Lower leg skin (tissue), 4 donors: ENCODE measurements at regions not wholly inside any gene's neighbourhood (a gene's known extent, or its start where the extent isn't known, plus 50 kb on each side); places are given as distances from the start of the nearest gene placed in this dataset.
"Not testable (repeated sequence)": the region's sequence is repeated elsewhere in the genome, so short reads cannot be mapped to it uniquely, and the experiment has no call there.

Experiments used
- DNase-seq, 2 donors: peaks; one replicate each; pipeline ENCODE4 v3.0.0-alpha.2; 2019; ENCODE audit warnings: low spot score in 2 of 2
- H3K4me3 ChIP-seq: fragments of 200-600 bp; sonication (generic); 2 replicates; pipeline ENCODE4 v1.5.1; 2017; ENCODE audit warnings: mild to moderate bottlenecking, low read depth; ENCODE audit not compliant: poor library complexity, severe bottlenecking
- CTCF ChIP-seq, 3 donors: fragments of 450-650 bp; IDR thresholded peaks; one replicate each; pipeline ENCODE4 v1.5.1; 2016; ENCODE audit warnings: antibody characterized with exemption in 3 of 3, mild to moderate bottlenecking in 3 of 3, moderate library complexity in 2 of 3
- POLR2A ChIP-seq, 2 donors: fragments of 450-650 bp; IDR thresholded peaks; one replicate each; pipeline ENCODE4 v1.6.1; 2016 to 2017; ENCODE audit warnings: antibody characterized with exemption in 2 of 2, mild to moderate bottlenecking in 1 of 2, moderate library complexity in 1 of 2
- WGBS, 2 donors: methylation state at CpG; one replicate each; pipeline ENCODE4 v1.1.5; 2018; 5-methylcytosine and 5-hydroxymethylcytosine counted together
- intact Hi-C: fragments of 100-400 bp; cut with DNase I; formaldehyde crosslinking; loops from one replicate; pipeline ENCODE4 v1.15.0; 2023; ENCODE audit warnings: low total_unique reads

DNA sequence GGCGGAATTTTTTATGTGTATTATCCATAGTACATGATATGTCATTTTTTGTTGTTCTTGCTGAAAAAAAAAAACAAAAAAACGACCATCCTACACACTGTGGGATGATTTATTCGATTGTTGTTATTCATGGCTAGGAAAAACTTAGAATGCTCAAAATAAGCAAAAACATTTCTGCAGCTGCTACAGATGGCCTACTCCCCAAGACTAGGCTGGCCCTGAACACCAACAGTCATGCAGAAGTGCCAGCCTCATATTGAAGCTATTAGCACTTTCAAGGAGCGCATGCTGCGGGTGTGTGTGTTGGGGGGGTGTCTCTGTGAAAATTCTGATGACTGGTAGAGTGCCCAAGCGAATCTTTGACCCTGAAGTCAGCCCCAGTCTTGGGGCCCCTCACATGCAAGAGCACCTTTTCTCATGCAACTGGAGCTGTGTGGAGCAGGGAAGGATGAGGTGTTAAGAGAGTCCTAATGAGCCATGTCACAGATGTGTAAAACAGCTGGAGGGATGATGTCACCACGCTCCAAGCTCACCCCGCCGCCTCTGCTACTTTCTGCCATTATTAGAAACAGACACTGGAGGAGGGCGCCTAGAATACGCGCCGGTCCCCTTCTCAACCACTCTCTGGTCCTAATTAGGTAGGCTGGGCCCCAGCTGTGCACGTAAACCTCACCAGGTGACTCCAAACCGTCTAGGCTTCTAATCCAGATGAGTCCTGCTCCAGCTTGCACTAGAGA lies 61.0 kb upstream of the SMIM23 start:
- no peak for TF ChIP-seq POLR2A (IDR thresholded peaks at IDR 0.05)
- TF ChIP-seq CTCF (IDR thresholded peaks at IDR 0.05), result no peak
- peak in 1 of 2 donors; percentile 74 for DNase-seq
- WGBS, 2 donors, result 55 to 56% methylated on average over 15 of the region's 15 CpGs
- intact Hi-C loops, result no loop called here
- H3K4me3 ChIP-seq, result no peak overlapping the region

- WGBS, 2 donors, result 30% methylated on average over 3 of the region's 3 CpGs
- TF ChIP-seq POLR2A (IDR thresholded peaks at IDR 0.05) (no peak), CTCF (IDR thresholded peaks at IDR 0.05) (no peak)
- intact Hi-C loops, result no loop called here
- H3K4me3 ChIP-seq, result no peak overlapping the region
- DNase-seq, result no peak
These were observed 60.4 kb upstream of the SMIM23 start for GRCh38 chr5:171725205-171725601.

DNA sequence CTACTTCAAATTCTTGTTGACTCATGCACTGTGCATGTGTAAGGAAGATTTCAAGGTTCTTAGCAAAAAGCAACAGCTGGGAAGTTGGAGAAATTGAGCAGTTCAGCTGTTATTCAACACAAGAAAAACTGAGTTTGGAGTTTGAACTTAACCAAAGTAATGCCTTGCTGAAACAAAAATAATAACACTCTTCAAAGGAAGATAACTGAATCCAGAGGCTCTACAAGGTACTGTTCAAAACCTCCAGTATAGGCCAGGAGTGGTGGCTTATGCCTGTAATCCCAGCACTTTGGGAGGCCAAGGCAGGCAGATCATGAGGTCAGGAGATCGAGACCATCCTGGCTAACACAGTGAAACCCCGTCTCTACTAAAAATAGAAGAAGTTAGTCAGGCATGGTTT lies 58.8 kb upstream of the SMIM23 start:
- intact Hi-C loops, DNase-seq, H3K4me3 ChIP-seq: not testable (repeated sequence)
- WGBS, 2 donors, result 90 to 97% methylated on average over 2 of the region's 2 CpGs

DNA sequence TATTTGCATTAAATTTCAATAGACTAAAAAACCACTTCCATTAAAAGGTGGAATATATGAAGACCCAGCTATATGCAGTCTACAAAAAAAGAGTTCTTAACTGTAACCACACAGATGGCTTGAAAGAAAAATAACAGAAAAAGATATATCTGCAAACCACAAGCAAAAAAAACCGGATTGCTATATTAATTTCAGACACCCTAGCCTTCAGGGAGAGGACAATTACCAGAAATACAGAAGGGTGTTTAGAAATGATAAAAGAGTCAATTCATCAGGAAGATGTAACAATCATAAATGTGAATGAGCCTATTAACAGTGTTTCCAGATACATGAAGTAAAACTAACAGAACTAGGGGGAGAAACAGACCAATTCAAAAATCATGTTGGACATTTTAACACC lies 56.9 kb upstream of the SMIM23 start:
- intact Hi-C loops, result no loop called here
- WGBS, 2 donors, result 70 to 89% methylated on average over 1 of the region's 1 CpG
- TF ChIP-seq POLR2A (IDR thresholded peaks at IDR 0.05) (no peak), CTCF (IDR thresholded peaks at IDR 0.05) (no peak)
- no peak overlapping the region for H3K4me3 ChIP-seq
- no peak for DNase-seq
